ENCODE measurements at regions not wholly inside any gene's neighbourhood (a gene's known extent, or its start where the extent isn't known, plus 50 kb on each side); places are given as distances from the start of the nearest gene placed in this dataset.

- no peak for TF ChIP-seq CTCF (IDR thresholded peaks at IDR 0.05)
- TF ChIP-seq RCOR1 (IDR thresholded peaks at IDR 0.05; ENCODE audit: low read length), result no peak
- no peak for TF ChIP-seq NRF1 (IDR thresholded peaks at IDR 0.05; ENCODE audit: low read depth, low read length)
- no peak for TF ChIP-seq MAX (IDR thresholded peaks at IDR 0.05; ENCODE audit: low read depth)
- TF ChIP-seq REST (IDR thresholded peaks at IDR 0.05; ENCODE audit: low read depth, low read length), result no peak
- TF ChIP-seq MXI1 (IDR thresholded peaks at IDR 0.05; ENCODE audit: low read depth, low read length), result no peak
- TF ChIP-seq YY1 (IDR thresholded peaks at IDR 0.05; ENCODE audit: low read depth), result no peak
- TF ChIP-seq CHD2 (IDR thresholded peaks at IDR 0.05; ENCODE audit: low read length, partially characterized antibody), result no peak
- no peak for TF ChIP-seq POLR2AphosphoS5 (IDR thresholded peaks at IDR 0.05; ENCODE audit: low read depth, low read length)
Measured at GRCh38 chr1:221912230-221912629, 170.3 kb upstream of the DUSP10 start.
